Breast epithelium (tissue), 4 donors: ENCODE measurements at regions not wholly inside any gene's neighbourhood (a gene's known extent, or its start where the extent isn't known, plus 50 kb on each side); places are given as distances from the start of the nearest gene placed in this dataset.

ENCODE experiments used
- DNase-seq, 2 donors: peaks; one replicate each; pipeline ENCODE4 v3.0.0-alpha.2; 2019; ENCODE audit warnings: low spot score in 2 of 2
- H3K27ac ChIP-seq, 2 donors: fragments of 200-600 bp; sonication (generic) in 1 of 2; one replicate each; pipeline ENCODE4 v1.5.1; 2016 to 2019; ENCODE audit warnings: mild to moderate bottlenecking in 1 of 2
- H3K27me3 ChIP-seq, 2 donors: fragments of 200-600 bp; sonication (generic) in 1 of 2; one replicate each; pipeline versions ENCODE4 v1.5.1 to v1.6.0; 2017 to 2019; ENCODE audit warnings: control low read depth in 1 of 2, mild to moderate bottlenecking in 1 of 2
- H3K36me3 ChIP-seq: fragments of 200-600 bp; one replicate; pipeline ENCODE4 v1.5.1; 2019
- H3K4me1 ChIP-seq, 2 donors: fragments of 200-600 bp; sonication (generic); one replicate each; pipeline ENCODE4 v1.5.1; 2016 to 2019; ENCODE audit warnings: control low read depth in 1 of 2
- H3K4me3 ChIP-seq, 3 donors: fragments of 200-600 bp; sonication (generic); 1 replicate in 2 of 3; 2 replicates in 1 of 3; pipeline ENCODE4 v1.5.1; 2016 to 2019; ENCODE audit warnings: mild to moderate bottlenecking in 3 of 3, moderate library complexity in 2 of 3
- H3K9me3 ChIP-seq, 2 donors: fragments of 200-600 bp; sonication (generic) in 1 of 2; one replicate each; pipeline ENCODE4 v1.5.1; 2016 to 2019; ENCODE audit warnings: control low read depth in 1 of 2
- CTCF ChIP-seq, 3 donors: fragments of 450-650 bp; IDR thresholded peaks; one replicate each; pipeline ENCODE4 v1.5.1; 2016 to 2017; ENCODE audit warnings: antibody characterized with exemption in 3 of 3, mild to moderate bottlenecking in 3 of 3, moderate library complexity in 3 of 3
- POLR2A ChIP-seq: fragments of 450-650 bp; IDR thresholded peaks from one replicate; pipeline ENCODE4 v1.6.1; 2016; ENCODE audit warnings: antibody characterized with exemption, mild to moderate bottlenecking, moderate library complexity
- POLR2AphosphoS5 ChIP-seq, 3 donors: sonication (generic); formaldehyde crosslinking; IDR thresholded peaks; one replicate each; pipeline ENCODE4 v1.6.1; 2017; ENCODE audit warnings: antibody characterized with exemption in 3 of 3
- intact Hi-C: fragments of 100-400 bp; cut with DNase I; formaldehyde crosslinking; loops from one replicate; pipeline ENCODE4 v1.15.1; 2023; ENCODE audit warnings: low total_unique reads

DNA sequence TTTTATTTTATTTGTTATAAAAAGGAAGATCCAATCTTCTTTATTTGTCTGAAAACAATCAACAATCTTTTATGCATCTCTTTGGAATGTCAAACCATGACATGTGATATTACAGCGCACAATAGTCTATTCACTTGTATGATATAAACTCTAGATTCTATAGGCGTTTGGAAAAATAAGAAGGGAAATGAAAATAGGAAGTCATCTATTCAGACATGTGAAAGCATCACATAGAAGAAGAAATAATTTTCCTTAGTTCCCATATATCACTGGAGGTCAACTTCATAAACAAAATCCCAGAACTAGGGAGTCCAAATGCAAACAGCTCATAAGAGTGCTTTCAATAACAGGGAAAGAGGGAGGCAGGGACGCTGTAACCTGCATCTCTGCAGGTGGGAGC lies 139.5 kb upstream of the RASGEF1B start:
- no peaks in the 10 kb centered on the region for H3K4me1 ChIP-seq
- H3K27me3 ChIP-seq: no peaks in the 10 kb centered on the region
- no peaks in the 10 kb centered on the region for H3K36me3 ChIP-seq
- DNase-seq: no peak
- no peaks in the 10 kb centered on the region for H3K9me3 ChIP-seq
- intact Hi-C loops: no loop called here
- no peak overlapping the region for H3K27ac ChIP-seq
- no peak overlapping the region for H3K4me3 ChIP-seq
- no peak for TF ChIP-seq POLR2A
- no peak for TF ChIP-seq POLR2AphosphoS5 (IDR thresholded peaks at IDR 0.05)
- TF ChIP-seq CTCF (IDR thresholded peaks at IDR 0.05): no peak

DNA sequence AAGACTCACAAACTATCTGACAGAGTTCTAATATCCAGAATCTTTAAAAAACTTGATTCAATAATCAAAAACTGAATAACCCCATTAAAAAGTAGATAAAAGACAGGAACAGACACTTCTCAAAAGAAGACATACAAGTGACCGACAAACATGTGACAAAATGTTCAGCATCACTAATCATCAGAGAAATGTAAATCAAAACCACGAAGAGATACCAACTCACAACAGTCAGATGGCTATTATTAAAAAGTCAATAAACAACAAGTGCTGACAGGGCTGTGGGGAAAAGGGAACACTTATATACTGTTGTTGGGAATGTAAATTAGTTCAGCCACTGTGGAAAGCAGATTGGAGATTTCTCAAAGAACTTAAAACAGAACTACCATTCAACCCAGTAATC lies 138.1 kb upstream of the RASGEF1B start:
- Histone ChIP-seq H3K36me3 (no peaks in the 10 kb centered on the region), H3K4me3 (no peak overlapping the region), H3K4me1 (no peaks in the 10 kb centered on the region), H3K9me3 (no peaks in the 10 kb centered on the region), H3K27me3 (no peaks in the 10 kb centered on the region), H3K27ac (no peak overlapping the region)
- DNase-seq: no peak
- TF ChIP-seq CTCF (IDR thresholded peaks at IDR 0.05) (no peak), POLR2A (no peak), POLR2AphosphoS5 (IDR thresholded peaks at IDR 0.05) (no peak)
- intact Hi-C loops: no loop called here

GRCh38 chr4:81607950-81608349 lies 136.2 kb upstream of the RASGEF1B start:
- TF ChIP-seq POLR2A (no peak), CTCF (IDR thresholded peaks at IDR 0.05) (no peak), POLR2AphosphoS5 (IDR thresholded peaks at IDR 0.05) (no peak)
- Histone ChIP-seq H3K27me3 (no peaks in the 10 kb centered on the region), H3K4me1 (no peaks in the 10 kb centered on the region), H3K27ac (no peak overlapping the region), H3K4me3 (no peak overlapping the region), H3K36me3 (no peaks in the 10 kb centered on the region), H3K9me3 (no peaks in the 10 kb centered on the region)
- no peak for DNase-seq
- intact Hi-C loops: no loop called here

- H3K4me3 ChIP-seq: no peak overlapping the region
- no peaks in the 10 kb centered on the region for H3K27me3 ChIP-seq
- intact Hi-C loops: no loop called here
- no peaks in the 10 kb centered on the region for H3K9me3 ChIP-seq
- TF ChIP-seq POLR2AphosphoS5 (IDR thresholded peaks at IDR 0.05) (no peak), CTCF (IDR thresholded peaks at IDR 0.05) (no peak), POLR2A (no peak)
- DNase-seq: no peak
- H3K36me3 ChIP-seq: no peaks in the 10 kb centered on the region
- no peaks in the 10 kb centered on the region for H3K4me1 ChIP-seq
- no peak overlapping the region for H3K27ac ChIP-seq
Measured at GRCh38 chr4:81606801-81607501, 135.2 kb upstream of the RASGEF1B start.

DNA sequence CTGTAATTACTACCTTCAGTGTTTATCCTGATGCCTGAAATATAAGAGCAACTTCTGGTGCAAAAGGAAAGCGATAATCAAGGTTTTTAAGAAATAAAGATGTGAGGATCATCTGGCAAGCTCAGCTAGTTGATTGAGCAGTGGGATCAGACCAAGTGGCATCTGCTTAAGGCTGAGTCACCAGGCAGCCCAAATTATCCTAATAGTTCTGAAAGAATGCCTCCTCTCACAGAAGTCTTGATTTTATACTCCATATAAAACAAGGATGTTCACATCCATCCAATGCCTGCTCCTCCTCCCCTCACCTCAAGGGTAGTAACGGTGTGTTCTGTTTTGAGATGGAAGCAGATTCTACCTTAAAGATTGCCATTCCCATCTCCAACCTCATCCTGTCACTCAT lies 134.5 kb upstream of the RASGEF1B start:
- Histone ChIP-seq H3K4me1 (no peaks in the 10 kb centered on the region), H3K4me3 (no peak overlapping the region), H3K9me3 (no peaks in the 10 kb centered on the region), H3K36me3 (no peaks in the 10 kb centered on the region), H3K27ac (no peak overlapping the region), H3K27me3 (no peaks in the 10 kb centered on the region)
- DNase-seq: no peak
- intact Hi-C loops: no loop called here
- TF ChIP-seq CTCF (IDR thresholded peaks at IDR 0.05): no peak
